Thyroid gland (tissue), 4 donors: ENCODE measurements at regions not wholly inside any gene's neighbourhood (a gene's known extent, or its start where the extent isn't known, plus 50 kb on each side); places are given as distances from the start of the nearest gene placed in this dataset.
A peak's percentile ranks its signal among the peaks of the same experiment; 100 is the strongest.

ENCODE experiments used
- DNase-seq, 2 donors: peaks; one replicate each; pipeline ENCODE4 v3.0.0-alpha.2; 2019
- H3K27ac ChIP-seq, 3 donors: fragments of 200-600 bp; sonication (generic); 1 replicate in 2 of 3; 2 replicates in 1 of 3; pipeline ENCODE4 v1.5.1; 2016 to 2019; ENCODE audit warnings: mild to moderate bottlenecking in 1 of 3, moderate library complexity in 1 of 3
- H3K27me3 ChIP-seq: fragments of 200-600 bp; sonication (generic); one replicate; pipeline ENCODE4 v1.5.1; 2019
- H3K36me3 ChIP-seq, 2 donors: fragments of 200-600 bp; sonication (generic); one replicate each; pipeline ENCODE4 v1.5.1; 2016 to 2019
- H3K4me1 ChIP-seq, 2 donors: fragments of 200-600 bp; sonication (generic); one replicate each; pipeline ENCODE4 v1.5.1; 2017 to 2019
- H3K4me3 ChIP-seq, 3 donors: fragments of 200-600 bp; sonication (generic); replicated peaks in 1 of 3; 1 replicate in 2 of 3; 2 replicates in 1 of 3; pipeline ENCODE4 v1.5.1; 2016; ENCODE audit warnings: mild to moderate bottlenecking in 1 of 3
- H3K9me3 ChIP-seq: fragments of 200-600 bp; sonication (generic); one replicate; pipeline ENCODE4 v1.5.1; 2017
- CTCF ChIP-seq, 6 experiments: fragments of 200-600 bp in 3 of 6; fragments of 450-650 bp in 3 of 6; sonication (generic) in 3 of 6; IDR thresholded peaks; one replicate each; pipeline ENCODE4 v1.5.1; 2016 to 2019; ENCODE audit warnings: antibody characterized with exemption in 6 of 6, mild to moderate bottlenecking in 2 of 6, inconsistent platforms in 1 of 6, moderate library complexity in 1 of 6
- POLR2A ChIP-seq, 2 donors: fragments of 450-650 bp; IDR thresholded peaks; one replicate each; pipeline ENCODE4 v1.6.1; 2017; ENCODE audit warnings: antibody characterized with exemption in 2 of 2, mild to moderate bottlenecking in 2 of 2, moderate library complexity in 1 of 2
- WGBS, 2 donors: methylation state at CpG; one replicate each; pipeline ENCODE4 v1.1.5; 2017; 5-methylcytosine and 5-hydroxymethylcytosine counted together
- intact Hi-C: fragments of 100-400 bp; cut with DNase I; formaldehyde crosslinking; loops from one replicate; pipeline ENCODE4 v1.15.1; 2023

GRCh38 chr7:142380069-142380468, 122.2 kb upstream of the PRSS58 start:
- no peak for TF ChIP-seq CTCF (IDR thresholded peaks at IDR 0.05)
- TF ChIP-seq POLR2A (IDR thresholded peaks at IDR 0.05) = no peak
- Histone ChIP-seq H3K27ac (no peak overlapping the region), H3K4me1 (peaks cover 0 to 21% of the 10 kb centered on the region in 2 donors), H3K27me3 (no peaks in the 10 kb centered on the region), H3K9me3 (no peaks in the 10 kb centered on the region), H3K36me3 (no peaks in the 10 kb centered on the region), H3K4me3 (no peak overlapping the region)
- intact Hi-C loops = no loop called here
- DNase-seq = no peak
- 73 to 76% methylated on average over 3 of the region's 3 CpGs for WGBS, 2 donors

DNA sequence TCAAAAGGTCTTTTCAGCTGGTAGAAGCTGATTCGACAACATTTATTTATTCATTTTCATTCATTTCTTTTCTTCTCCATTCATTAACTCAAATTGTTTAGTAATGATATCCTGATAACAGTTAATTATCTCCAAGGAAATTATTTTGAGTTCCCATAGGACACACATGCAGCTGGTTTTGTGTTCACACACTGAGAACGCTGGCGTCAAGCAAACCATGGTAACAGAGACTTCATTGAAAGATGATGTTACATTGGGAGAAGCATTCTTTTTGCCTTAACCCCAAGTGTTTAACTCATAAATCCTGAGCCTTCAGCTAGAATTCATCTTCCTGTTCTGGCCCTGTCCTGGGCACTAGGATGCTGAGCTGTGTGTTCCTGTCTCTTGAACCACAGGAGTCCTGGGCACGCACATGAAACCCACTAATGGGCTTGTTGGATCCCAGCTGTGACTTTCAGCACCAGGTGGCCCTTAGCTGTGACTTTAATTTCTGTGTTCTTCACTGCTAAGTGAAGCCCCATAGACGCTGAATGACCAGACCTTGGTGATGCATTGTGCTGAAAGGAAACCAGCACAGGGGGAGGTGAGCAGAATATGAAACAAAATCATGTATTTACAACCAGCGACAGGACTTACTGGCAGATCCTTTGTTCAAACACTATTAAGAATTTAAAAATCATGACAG, 121.5 kb upstream of the PRSS58 start:
- Histone ChIP-seq H3K36me3 (no peaks in the 10 kb centered on the region), H3K9me3 (no peaks in the 10 kb centered on the region), H3K4me1 (peaks cover 0 to 22% of the 10 kb centered on the region in 2 donors), H3K27me3 (no peaks in the 10 kb centered on the region), H3K27ac (no peak overlapping the region), H3K4me3 (no peak overlapping the region)
- intact Hi-C loops = no loop called here
- DNase-seq = no peak
- WGBS, 2 donors = 85 to 90% methylated on average over 6 of the region's 6 CpGs
- TF ChIP-seq POLR2A (IDR thresholded peaks at IDR 0.05) = no peak
- TF ChIP-seq CTCF (IDR thresholded peaks at IDR 0.05) = no peak

GRCh38 chr7:142377567-142377966, 119.7 kb upstream of the PRSS58 start:
- intact Hi-C loops = no loop called here
- WGBS, 2 donors = 98 to 99% methylated on average over 2 of the region's 2 CpGs
- Histone ChIP-seq H3K4me3 (no peak overlapping the region), H3K36me3 (no peaks in the 10 kb centered on the region), H3K27ac (no peak overlapping the region), H3K27me3 (no peaks in the 10 kb centered on the region), H3K9me3 (no peaks in the 10 kb centered on the region), H3K4me1 (peaks cover 11 to 37% of the 10 kb centered on the region in 2 donors)
- no peak for TF ChIP-seq POLR2A (IDR thresholded peaks at IDR 0.05)
- TF ChIP-seq CTCF (IDR thresholded peaks at IDR 0.05) = no peak
- DNase-seq = no peak

GRCh38 chr7:142376356-142376997, 118.6 kb upstream of the PRSS58 start:
- Histone ChIP-seq H3K9me3 (no peaks in the 10 kb centered on the region), H3K27me3 (no peaks in the 10 kb centered on the region), H3K4me3 (no peak overlapping the region), H3K36me3 (no peaks in the 10 kb centered on the region), H3K27ac (peak overlapping the region in 2 of 3 donors; percentile 43 to 60), H3K4me1 (peaks cover 11 to 35% of the 10 kb centered on the region in 2 donors)
- intact Hi-C loops = no loop called here
- DNase-seq = no peak
- 70 to 75% methylated on average over 6 of the region's 6 CpGs for WGBS, 2 donors
- no peak for TF ChIP-seq CTCF (IDR thresholded peaks at IDR 0.05)
- no peak for TF ChIP-seq POLR2A (IDR thresholded peaks at IDR 0.05)

DNA sequence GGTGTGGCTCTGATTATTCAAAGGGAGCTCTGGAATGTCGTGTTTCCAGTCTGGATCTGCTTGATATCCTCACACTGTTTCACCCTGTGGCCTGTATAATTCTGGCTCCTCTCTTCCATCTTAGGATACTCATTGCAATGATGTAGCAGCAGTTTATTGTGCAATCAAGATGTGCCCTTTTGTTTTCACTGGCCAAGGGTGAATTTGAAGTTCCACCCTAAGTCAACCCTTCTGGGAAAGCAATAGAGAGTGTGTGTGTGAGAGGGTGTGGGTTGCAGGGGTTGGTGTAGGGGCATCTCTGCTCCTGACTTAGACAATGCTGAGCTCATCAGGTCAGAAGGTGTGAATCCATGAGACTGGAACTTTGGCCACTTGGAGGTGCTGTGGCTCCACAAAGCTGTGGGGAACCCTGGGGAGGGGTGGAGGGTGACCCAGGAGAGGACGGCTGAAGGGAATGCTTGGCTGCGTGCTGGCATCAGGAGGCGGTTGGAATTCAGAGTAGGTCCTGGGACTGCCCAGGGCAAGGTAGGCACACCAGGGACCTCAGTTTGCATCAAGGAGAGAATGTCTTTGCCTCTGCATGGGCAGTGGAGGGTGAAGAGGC, 118.0 kb upstream of the PRSS58 start:
- Histone ChIP-seq H3K4me3 (no peak overlapping the region), H3K27ac (peak overlapping the region in 2 of 3 donors; percentile 43 to 60), H3K4me1 (peaks cover 11 to 35% of the 10 kb centered on the region in 2 donors), H3K9me3 (no peaks in the 10 kb centered on the region), H3K36me3 (no peaks in the 10 kb centered on the region), H3K27me3 (no peaks in the 10 kb centered on the region)
- TF ChIP-seq CTCF (IDR thresholded peaks at IDR 0.05) (peak in 4 of 6 experiments; percentile 20 to 56 (median 43)), POLR2A (IDR thresholded peaks at IDR 0.05) (no peak)
- 27 to 32% methylated on average over 4 of the region's 4 CpGs for WGBS, 2 donors
- DNase-seq = peak; percentile 58 to 81
- intact Hi-C loops = no loop called here
